Transverse colon (tissue), 4 donors: ENCODE measurements at regions not wholly inside any gene's neighbourhood (a gene's known extent, or its start where the extent isn't known, plus 50 kb on each side); places are given as distances from the start of the nearest gene placed in this dataset.

Experiments
- DNase-seq: peaks from one replicate; pipeline ENCODE4 v3.0.0-alpha.2; 2019
- H3K27ac ChIP-seq, 4 donors: fragments of 200-600 bp; sonication (generic); 2 replicates each; pipeline ENCODE4 v1.5.1; 2016 to 2018; ENCODE audit warnings: inconsistent platforms in 4 of 4
- H3K27me3 ChIP-seq: fragments of 200-600 bp; sonication (generic); 2 replicates; pipeline ENCODE4 v1.5.1; 2017; ENCODE audit warnings: inconsistent platforms
- H3K36me3 ChIP-seq, 4 donors: fragments of 200-600 bp; sonication (generic); 2 replicates each; pipeline ENCODE4 v1.5.1; 2017 to 2019; ENCODE audit warnings: inconsistent platforms in 4 of 4
- H3K4me1 ChIP-seq, 4 donors: fragments of 200-600 bp; sonication (generic); 2 replicates each; pipeline ENCODE4 v1.5.1; 2017 to 2020; ENCODE audit warnings: inconsistent platforms in 4 of 4
- H3K4me3 ChIP-seq, 4 donors: fragments of 200-600 bp; sonication (generic); 1 replicate in 1 of 4; 2 replicates in 3 of 4; pipeline versions ENCODE4 v1.5.1 to v1.6.1; 2017 to 2019; ENCODE audit warnings: inconsistent platforms in 4 of 4
- H3K9me3 ChIP-seq, 2 donors: fragments of 200-600 bp; sonication (generic); 2 replicates each; pipeline ENCODE4 v1.5.1; 2017 to 2019; ENCODE audit warnings: inconsistent platforms in 2 of 2
- EP300 ChIP-seq: sonication (generic); formaldehyde crosslinking; IDR thresholded peaks from one replicate; pipeline ENCODE4 v1.6.1; 2017; ENCODE audit warnings: antibody characterized with exemption, low read depth
- POLR2A ChIP-seq: fragments of 450-650 bp; IDR thresholded peaks from one replicate; pipeline ENCODE4 v1.6.1; 2016; ENCODE audit warnings: antibody characterized with exemption, mild to moderate bottlenecking, moderate library complexity
- POLR2AphosphoS5 ChIP-seq, 3 donors: sonication (generic); formaldehyde crosslinking; IDR thresholded peaks; one replicate each; pipeline ENCODE4 v1.6.1; 2016; ENCODE audit warnings: antibody characterized with exemption in 3 of 3
- WGBS, 2 donors: methylation state at CpG; one replicate each; pipeline ENCODE4 v1.1.5; 2018; ENCODE audit warnings: low coverage in 1 of 2; 5-methylcytosine and 5-hydroxymethylcytosine counted together
- in situ Hi-C, 4 donors: fragments of 200-750 bp; cut with MboI; loops; one replicate each; pipeline versions ENCODE4 v1.15.0 to v1.15.1; 2017; ENCODE audit warnings: low sequenced_read_pairs in 3 of 4, low pct_ligation_motif_present in 1 of 4, low pct_unique_long_range_greater_than_20kb in 1 of 4
- intact Hi-C: fragments of 100-400 bp; cut with DNase I; formaldehyde crosslinking; loops from one replicate; pipeline ENCODE4 v1.15.1; 2023; ENCODE audit warnings: low total_unique reads
- TF ChIP-seq, protein P1 (sequence below), 5 experiments: fragments of 200-600 bp in 3 of 5; fragments of 450-650 bp in 2 of 5; sonication (generic) in 3 of 5; IDR thresholded peaks; 1 replicate in 2 of 5; 2 replicates in 3 of 5; pipeline ENCODE4 v1.5.1; 2016 to 2017; ENCODE audit warnings: antibody characterized with exemption in 5 of 5, inconsistent platforms in 3 of 5, mild to moderate bottlenecking in 2 of 5, moderate library complexity in 1 of 5

DNA sequence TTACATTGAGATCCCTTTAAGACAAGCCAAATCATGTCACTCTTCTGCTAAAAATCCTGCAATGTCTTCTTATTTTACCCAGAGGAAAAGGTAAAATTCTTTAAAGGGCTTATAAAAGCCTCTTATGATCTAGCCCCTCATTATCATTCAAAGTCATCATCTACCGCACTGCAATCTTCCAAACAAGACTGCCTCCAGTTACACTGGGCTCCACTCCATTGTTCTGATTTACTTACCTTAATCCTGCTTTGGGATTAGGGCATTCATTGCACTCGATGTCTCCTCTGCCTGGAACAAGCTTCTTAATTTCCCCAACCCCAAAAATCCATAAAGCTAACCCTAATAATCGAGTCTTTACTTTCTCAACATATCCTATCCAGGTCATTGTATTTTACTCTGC, 269.1 kb downstream of the PCDH18 start:
- in situ Hi-C loops, result no loop called here
- intact Hi-C loops, result no loop called here
- H3K27ac ChIP-seq, result no peak overlapping the region

DNA sequence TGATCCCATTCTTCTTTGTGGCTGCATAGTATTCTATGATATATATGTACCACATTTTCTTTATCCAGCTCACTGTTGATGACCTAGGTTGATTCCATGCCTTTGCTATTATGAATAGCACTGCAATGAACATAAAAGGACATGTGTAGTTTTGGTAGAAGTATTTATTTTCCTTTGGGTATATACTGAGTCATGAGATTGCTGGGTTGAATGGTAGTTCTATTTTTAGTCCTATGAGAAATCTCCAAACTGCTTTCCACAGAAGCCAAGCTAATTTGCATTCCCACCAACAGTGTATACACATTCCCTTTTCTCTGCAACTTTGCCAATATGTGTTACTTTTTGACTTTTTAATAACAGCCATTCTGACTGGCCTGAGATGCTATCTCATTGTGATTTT, 278.3 kb downstream of the PCDH18 start:
- H3K27me3 ChIP-seq, result no peaks in the 10 kb centered on the region
- TF ChIP-seq, protein P1, sequence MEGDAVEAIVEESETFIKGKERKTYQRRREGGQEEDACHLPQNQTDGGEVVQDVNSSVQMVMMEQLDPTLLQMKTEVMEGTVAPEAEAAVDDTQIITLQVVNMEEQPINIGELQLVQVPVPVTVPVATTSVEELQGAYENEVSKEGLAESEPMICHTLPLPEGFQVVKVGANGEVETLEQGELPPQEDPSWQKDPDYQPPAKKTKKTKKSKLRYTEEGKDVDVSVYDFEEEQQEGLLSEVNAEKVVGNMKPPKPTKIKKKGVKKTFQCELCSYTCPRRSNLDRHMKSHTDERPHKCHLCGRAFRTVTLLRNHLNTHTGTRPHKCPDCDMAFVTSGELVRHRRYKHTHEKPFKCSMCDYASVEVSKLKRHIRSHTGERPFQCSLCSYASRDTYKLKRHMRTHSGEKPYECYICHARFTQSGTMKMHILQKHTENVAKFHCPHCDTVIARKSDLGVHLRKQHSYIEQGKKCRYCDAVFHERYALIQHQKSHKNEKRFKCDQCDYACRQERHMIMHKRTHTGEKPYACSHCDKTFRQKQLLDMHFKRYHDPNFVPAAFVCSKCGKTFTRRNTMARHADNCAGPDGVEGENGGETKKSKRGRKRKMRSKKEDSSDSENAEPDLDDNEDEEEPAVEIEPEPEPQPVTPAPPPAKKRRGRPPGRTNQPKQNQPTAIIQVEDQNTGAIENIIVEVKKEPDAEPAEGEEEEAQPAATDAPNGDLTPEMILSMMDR (IDR thresholded peaks at IDR 0.05), result no peak
- TF ChIP-seq POLR2AphosphoS5 (IDR thresholded peaks at IDR 0.05) (no peak), POLR2A (no peak), EP300 (no peak)
- DNase-seq, result no peak
- intact Hi-C loops, result no loop called here
- no peak overlapping the region for H3K27ac ChIP-seq
- H3K4me3 ChIP-seq, result no peak overlapping the region
- no peaks in the 10 kb centered on the region for H3K36me3 ChIP-seq
- no peaks in the 10 kb centered on the region for H3K9me3 ChIP-seq
- H3K4me1 ChIP-seq, result no peaks in the 10 kb centered on the region
- in situ Hi-C loops, result no loop called here

More for the DNA sequence above, 269.1 kb downstream of the PCDH18 start:
- no peak for DNase-seq
- H3K4me1 ChIP-seq, result no peaks in the 10 kb centered on the region
- H3K36me3 ChIP-seq, result no peaks in the 10 kb centered on the region
- H3K4me3 ChIP-seq, result no peak overlapping the region
- TF ChIP-seq POLR2AphosphoS5 (IDR thresholded peaks at IDR 0.05) (no peak), EP300 (no peak), POLR2A (no peak)
- TF ChIP-seq, protein P1 (IDR thresholded peaks at IDR 0.05), result no peak
- WGBS, 2 donors, result 70 to 75% methylated on average over 3 of the region's 3 CpGs
- no peaks in the 10 kb centered on the region for H3K9me3 ChIP-seq
- H3K27me3 ChIP-seq, result no peaks in the 10 kb centered on the region

GRCh38 chr4:137249112-137249511, 283.2 kb downstream of the PCDH18 start:
- H3K9me3 ChIP-seq, result no peaks in the 10 kb centered on the region
- H3K27ac ChIP-seq, result no peak overlapping the region
- no peaks in the 10 kb centered on the region for H3K4me1 ChIP-seq
- in situ Hi-C loops (no loop called here), intact Hi-C loops (no loop called here)
- no peak for DNase-seq
- TF ChIP-seq POLR2AphosphoS5 (IDR thresholded peaks at IDR 0.05) (no peak), EP300 (no peak), POLR2A (no peak)
- TF ChIP-seq, protein P1 (IDR thresholded peaks at IDR 0.05), result no peak
- H3K36me3 ChIP-seq, result no peaks in the 10 kb centered on the region
- H3K27me3 ChIP-seq, result no peaks in the 10 kb centered on the region
- WGBS, 2 donors, result 67 to 76% methylated on average over 2 of the region's 2 CpGs
- no peak overlapping the region for H3K4me3 ChIP-seq

- Histone ChIP-seq H3K27me3 (no peaks in the 10 kb centered on the region), H3K36me3 (no peaks in the 10 kb centered on the region), H3K9me3 (no peaks in the 10 kb centered on the region), H3K4me1 (no peaks in the 10 kb centered on the region), H3K4me3 (no peak overlapping the region), H3K27ac (no peak overlapping the region)
- in situ Hi-C loops (no loop called here), intact Hi-C loops (no loop called here)
- no peak for DNase-seq
- TF ChIP-seq EP300 (no peak), POLR2A (no peak), POLR2AphosphoS5 (IDR thresholded peaks at IDR 0.05) (no peak)
- TF ChIP-seq, protein P1 (IDR thresholded peaks at IDR 0.05), result no peak
- 63 to 65% methylated on average over 3 to 6 of the region's 6 CpGs for WGBS, 2 donors
Observed at GRCh38 chr4:137238456-137239162, 293.7 kb downstream of the PCDH18 start.
